Breast epithelium (tissue), 3 donors: ENCODE measurements at regions not wholly inside any gene's neighbourhood (a gene's known extent, or its start where the extent isn't known, plus 50 kb on each side); places are given as distances from the start of the nearest gene placed in this dataset.

Experiments
- POLR2A ChIP-seq: fragments of 450-650 bp; IDR thresholded peaks from one replicate; pipeline ENCODE4 v1.6.1; 2016; ENCODE audit warnings: antibody characterized with exemption, mild to moderate bottlenecking, moderate library complexity
- POLR2AphosphoS5 ChIP-seq, 3 donors: sonication (generic); formaldehyde crosslinking; IDR thresholded peaks; one replicate each; pipeline ENCODE4 v1.6.1; 2017; ENCODE audit warnings: antibody characterized with exemption in 3 of 3
- TF ChIP-seq, protein P1 (sequence below), 3 donors: fragments of 450-650 bp; IDR thresholded peaks; one replicate each; pipeline ENCODE4 v1.5.1; 2016 to 2017; ENCODE audit warnings: antibody characterized with exemption in 3 of 3, mild to moderate bottlenecking in 3 of 3, moderate library complexity in 3 of 3

DNA sequence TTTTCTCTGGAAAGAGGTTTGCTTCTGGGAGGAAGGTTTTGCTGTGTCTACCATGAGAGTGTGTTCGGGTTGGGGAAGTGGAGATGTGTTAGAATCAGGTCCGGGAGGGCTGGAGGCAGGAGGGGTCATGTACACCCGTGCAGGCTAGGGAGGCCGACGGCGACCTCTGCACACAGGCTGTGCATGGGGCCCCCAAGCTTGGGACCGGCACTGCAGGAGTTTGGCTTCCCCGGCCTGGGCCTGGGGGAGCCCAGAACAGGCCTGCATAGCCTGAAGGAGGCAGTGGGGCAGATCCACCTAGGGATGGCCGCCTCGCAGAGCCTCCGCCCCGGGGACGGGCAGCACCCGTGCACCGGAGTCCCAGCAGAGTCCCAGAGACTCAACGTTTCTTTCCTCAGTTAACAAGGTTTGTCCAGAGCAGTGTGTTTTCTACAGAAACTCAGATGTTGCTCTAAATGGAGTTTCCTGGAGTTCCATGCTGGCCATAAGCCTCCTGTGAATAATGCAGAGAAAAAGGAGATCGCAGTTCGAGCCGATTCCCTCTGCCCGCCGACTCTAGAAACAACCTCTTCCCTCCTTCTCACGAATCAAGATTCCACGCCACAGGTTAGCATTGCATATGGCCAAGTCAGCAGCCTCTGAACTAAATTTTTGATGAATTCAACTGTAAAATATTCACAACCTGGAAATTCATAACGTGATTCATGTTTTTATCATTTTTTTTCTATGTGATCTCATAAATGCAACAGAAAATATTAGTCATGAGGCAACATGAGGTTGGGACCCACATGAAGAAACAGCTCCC is 427.3 kb downstream of the BRD1 start:
- TF ChIP-seq, protein P1, sequence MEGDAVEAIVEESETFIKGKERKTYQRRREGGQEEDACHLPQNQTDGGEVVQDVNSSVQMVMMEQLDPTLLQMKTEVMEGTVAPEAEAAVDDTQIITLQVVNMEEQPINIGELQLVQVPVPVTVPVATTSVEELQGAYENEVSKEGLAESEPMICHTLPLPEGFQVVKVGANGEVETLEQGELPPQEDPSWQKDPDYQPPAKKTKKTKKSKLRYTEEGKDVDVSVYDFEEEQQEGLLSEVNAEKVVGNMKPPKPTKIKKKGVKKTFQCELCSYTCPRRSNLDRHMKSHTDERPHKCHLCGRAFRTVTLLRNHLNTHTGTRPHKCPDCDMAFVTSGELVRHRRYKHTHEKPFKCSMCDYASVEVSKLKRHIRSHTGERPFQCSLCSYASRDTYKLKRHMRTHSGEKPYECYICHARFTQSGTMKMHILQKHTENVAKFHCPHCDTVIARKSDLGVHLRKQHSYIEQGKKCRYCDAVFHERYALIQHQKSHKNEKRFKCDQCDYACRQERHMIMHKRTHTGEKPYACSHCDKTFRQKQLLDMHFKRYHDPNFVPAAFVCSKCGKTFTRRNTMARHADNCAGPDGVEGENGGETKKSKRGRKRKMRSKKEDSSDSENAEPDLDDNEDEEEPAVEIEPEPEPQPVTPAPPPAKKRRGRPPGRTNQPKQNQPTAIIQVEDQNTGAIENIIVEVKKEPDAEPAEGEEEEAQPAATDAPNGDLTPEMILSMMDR (IDR thresholded peaks at IDR 0.05) = no peak
- TF ChIP-seq POLR2A (no peak), POLR2AphosphoS5 (IDR thresholded peaks at IDR 0.05) (no peak)
